ENCODE measurements at regions not wholly inside any gene's neighbourhood (a gene's known extent, or its start where the extent isn't known, plus 50 kb on each side); places are given as distances from the start of the nearest gene placed in this dataset.

DNA sequence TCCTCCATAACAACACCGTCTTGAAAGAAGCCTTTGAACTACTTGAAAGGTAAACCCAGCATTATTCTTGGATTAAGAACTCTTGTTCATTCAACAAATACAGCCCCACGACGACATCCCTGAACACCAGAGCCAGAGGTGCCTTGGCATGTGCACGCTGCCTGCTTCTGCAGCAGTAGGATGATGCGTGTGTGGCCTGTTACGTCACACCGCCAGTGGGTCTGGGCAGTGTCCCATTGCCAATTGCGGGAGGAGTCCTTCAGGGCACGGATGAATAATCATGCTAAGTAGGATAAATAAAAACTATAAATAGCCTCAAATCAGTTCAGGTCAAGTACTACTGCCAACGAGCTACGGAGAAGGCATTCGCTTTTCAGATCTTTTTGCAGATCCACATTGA, 380.5 kb downstream of the SHANK2 start:
- POLR2A ChIA-PET = no interaction called here
- Mint-ChIP-seq H3K4me3 (ENCODE audit: unreplicated experiment) (no peak overlapping the region), H3K27me3 (ENCODE audit: insufficient read depth, unreplicated experiment) (no peaks in the 10 kb centered on the region), H3K9me3 (ENCODE audit: unreplicated experiment) (no peaks in the 10 kb centered on the region), H3K4me1 (ENCODE audit: low read depth, unreplicated experiment) (peaks cover 7% of the 10 kb centered on the region), H3K27ac (ENCODE audit: unreplicated experiment) (no peak overlapping the region), H3K36me3 (ENCODE audit: insufficient read depth, unreplicated experiment) (peaks cover 45% of the 10 kb centered on the region)
- Histone ChIP-seq H3K36me3 (ENCODE audit: control insufficient read depth, insufficient read depth, low read length) (0 out of 2 replicates have a peak, but pooled peaks cover 1% of the 10 kb centered on the region), H3K4me1 (no peaks in the 10 kb centered on the region), H3K4me3 (ENCODE audit: low read depth, low read length) (no peak overlapping the region), H3K9me3 (no peaks in the 10 kb centered on the region), H3K27me3 (replicated peaks; ENCODE audit: control insufficient read depth, insufficient read depth, low read length) (no peaks in the 10 kb centered on the region)
- no peak for DNase-seq
- TF ChIP-seq, protein P1, sequence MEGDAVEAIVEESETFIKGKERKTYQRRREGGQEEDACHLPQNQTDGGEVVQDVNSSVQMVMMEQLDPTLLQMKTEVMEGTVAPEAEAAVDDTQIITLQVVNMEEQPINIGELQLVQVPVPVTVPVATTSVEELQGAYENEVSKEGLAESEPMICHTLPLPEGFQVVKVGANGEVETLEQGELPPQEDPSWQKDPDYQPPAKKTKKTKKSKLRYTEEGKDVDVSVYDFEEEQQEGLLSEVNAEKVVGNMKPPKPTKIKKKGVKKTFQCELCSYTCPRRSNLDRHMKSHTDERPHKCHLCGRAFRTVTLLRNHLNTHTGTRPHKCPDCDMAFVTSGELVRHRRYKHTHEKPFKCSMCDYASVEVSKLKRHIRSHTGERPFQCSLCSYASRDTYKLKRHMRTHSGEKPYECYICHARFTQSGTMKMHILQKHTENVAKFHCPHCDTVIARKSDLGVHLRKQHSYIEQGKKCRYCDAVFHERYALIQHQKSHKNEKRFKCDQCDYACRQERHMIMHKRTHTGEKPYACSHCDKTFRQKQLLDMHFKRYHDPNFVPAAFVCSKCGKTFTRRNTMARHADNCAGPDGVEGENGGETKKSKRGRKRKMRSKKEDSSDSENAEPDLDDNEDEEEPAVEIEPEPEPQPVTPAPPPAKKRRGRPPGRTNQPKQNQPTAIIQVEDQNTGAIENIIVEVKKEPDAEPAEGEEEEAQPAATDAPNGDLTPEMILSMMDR (IDR thresholded peaks at IDR 0.05; ENCODE audit: insufficient read depth in 1 of 2, low read depth in 1 of 2, low read length in 1 of 2, severe bottlenecking in 1 of 2, unreplicated experiment in 1 of 2) = no peak
- CTCF ChIA-PET = no interaction called here
- intact Hi-C loops (cut with micrococcal nuclease; ENCODE audit: unreplicated experiment) = no loop called here
- BruUV-seq (replicated peaks) = no TSS peak

DNA sequence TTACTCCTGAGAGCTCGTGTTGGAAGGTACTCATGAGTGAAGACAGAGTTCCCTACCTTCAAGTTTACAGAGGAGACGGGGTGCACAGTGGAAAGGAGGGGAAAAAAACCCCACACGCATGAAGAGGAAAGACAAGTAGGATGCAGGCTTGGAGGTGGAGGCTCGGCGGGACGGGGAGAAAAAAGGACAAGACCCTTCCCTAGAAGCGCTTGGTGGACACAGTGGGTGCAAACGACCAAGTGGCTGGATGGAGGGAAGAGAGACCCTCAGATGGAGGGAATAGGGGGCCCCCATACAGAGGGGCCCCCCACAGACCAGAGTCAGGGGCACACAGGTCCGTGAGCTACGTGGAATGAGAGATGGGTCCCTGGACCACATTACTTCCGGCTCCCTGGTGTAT, 380.1 kb downstream of the SHANK2 start:
- no peak for DNase-seq
- H3K36me3 Mint-ChIP-seq (ENCODE audit: insufficient read depth, unreplicated experiment) = peaks cover 50% of the 10 kb centered on the region
- intact Hi-C loops (cut with micrococcal nuclease; ENCODE audit: unreplicated experiment) = no loop called here
- CTCF ChIA-PET = no interaction called here
- H3K27ac Mint-ChIP-seq (ENCODE audit: unreplicated experiment) = no peak overlapping the region
- H3K4me1 Mint-ChIP-seq (ENCODE audit: low read depth, unreplicated experiment) = peaks cover 7% of the 10 kb centered on the region
- POLR2A ChIA-PET = no interaction called here
- Histone ChIP-seq H3K4me3 (ENCODE audit: low read depth, low read length) (no peak overlapping the region), H3K4me1 (no peaks in the 10 kb centered on the region), H3K27me3 (replicated peaks; ENCODE audit: control insufficient read depth, insufficient read depth, low read length) (no peaks in the 10 kb centered on the region), H3K36me3 (ENCODE audit: control insufficient read depth, insufficient read depth, low read length) (0 out of 2 replicates have a peak, but pooled peaks cover 1% of the 10 kb centered on the region), H3K9me3 (no peaks in the 10 kb centered on the region)
- no peaks in the 10 kb centered on the region for H3K9me3 Mint-ChIP-seq (ENCODE audit: unreplicated experiment)
- BruUV-seq (replicated peaks) = no TSS peak
- TF ChIP-seq, protein P1 (IDR thresholded peaks at IDR 0.05; ENCODE audit: insufficient read depth in 1 of 2, low read depth in 1 of 2, low read length in 1 of 2, severe bottlenecking in 1 of 2, unreplicated experiment in 1 of 2) = no peak
- no peak overlapping the region for H3K4me3 Mint-ChIP-seq (ENCODE audit: unreplicated experiment)
- no peaks in the 10 kb centered on the region for H3K27me3 Mint-ChIP-seq (ENCODE audit: insufficient read depth, unreplicated experiment)

DNA sequence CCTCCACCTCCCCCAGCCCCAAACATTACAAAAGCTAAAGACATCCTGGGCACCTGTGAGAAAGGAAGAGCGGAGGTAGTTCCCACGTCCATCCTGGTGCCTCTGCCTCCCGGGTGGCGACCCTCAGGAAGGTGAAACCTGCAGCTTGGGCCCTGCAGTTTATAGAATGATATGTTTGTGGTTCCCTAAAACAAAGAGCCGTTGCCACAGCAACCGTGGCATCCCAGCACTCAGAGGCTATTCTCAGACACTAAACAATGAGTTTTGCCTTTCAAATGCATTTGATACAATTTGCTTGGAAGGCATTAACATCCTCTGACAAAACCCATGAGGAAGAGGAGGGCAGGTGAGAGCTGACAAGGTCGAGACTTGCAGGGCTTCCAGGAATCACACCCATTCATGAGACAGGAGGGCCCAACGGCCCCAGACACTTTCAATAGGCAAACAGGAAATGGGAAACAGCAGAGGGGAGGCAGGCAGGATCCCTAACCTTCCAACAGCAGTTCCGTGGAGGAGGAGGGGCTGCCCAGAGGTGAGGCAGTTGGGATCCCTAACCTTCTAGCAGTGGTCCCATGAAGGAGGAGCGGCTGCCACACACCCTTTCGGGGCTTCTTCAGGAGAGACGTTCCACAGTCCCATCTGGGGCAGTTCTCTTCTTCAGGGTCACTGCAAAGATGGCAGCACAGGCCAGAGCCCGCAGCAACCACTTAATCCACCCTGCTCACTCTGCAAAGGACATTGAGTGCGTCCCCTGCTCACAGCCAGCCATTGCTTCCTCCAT, 379.2 kb downstream of the SHANK2 start:
- CTCF ChIA-PET = no interaction called here
- peaks cover 7% of the 10 kb centered on the region for H3K4me1 Mint-ChIP-seq (ENCODE audit: low read depth, unreplicated experiment)
- H3K9me3 Mint-ChIP-seq (ENCODE audit: unreplicated experiment) = no peaks in the 10 kb centered on the region

More for the DNA sequence above, 379.2 kb downstream of the SHANK2 start:
- intact Hi-C loops (cut with micrococcal nuclease; ENCODE audit: unreplicated experiment) = no loop called here
- Mint-ChIP-seq H3K36me3 (ENCODE audit: insufficient read depth, unreplicated experiment) (peaks cover 50% of the 10 kb centered on the region), H3K4me3 (ENCODE audit: unreplicated experiment) (no peak overlapping the region), H3K27ac (ENCODE audit: unreplicated experiment) (no peak overlapping the region), H3K27me3 (ENCODE audit: insufficient read depth, unreplicated experiment) (no peaks in the 10 kb centered on the region)
- Histone ChIP-seq H3K36me3 (ENCODE audit: control insufficient read depth, insufficient read depth, low read length) (0 out of 2 replicates have a peak, but pooled peaks cover 1% of the 10 kb centered on the region), H3K9me3 (no peaks in the 10 kb centered on the region), H3K4me3 (ENCODE audit: low read depth, low read length) (no peak overlapping the region), H3K27me3 (replicated peaks; ENCODE audit: control insufficient read depth, insufficient read depth, low read length) (no peaks in the 10 kb centered on the region), H3K4me1 (no peaks in the 10 kb centered on the region)
- TF ChIP-seq, protein P1 (IDR thresholded peaks at IDR 0.05; ENCODE audit: insufficient read depth in 1 of 2, low read depth in 1 of 2, low read length in 1 of 2, severe bottlenecking in 1 of 2, unreplicated experiment in 1 of 2) = no peak
- no TSS peak for BruUV-seq (replicated peaks)
- POLR2A ChIA-PET = no interaction called here
- DNase-seq = no peak

Measured in Caco-2 (cell line).